GM12878 (cell line): ENCODE measurements at regions not wholly inside any gene's neighbourhood (a gene's known extent, or its start where the extent isn't known, plus 50 kb on each side); places are given as distances from the start of the nearest gene placed in this dataset.

Source experiments
- ATAC-seq: fragments of 200-7000 bp; cut with Tn5 transposase; 3 replicates; pipeline ENCODE4 v1.9.1; 2020; ENCODE audit warnings: mild to moderate bottlenecking, moderate library complexity
- BruUV-seq: library from RNA; stranded (reverse); fragments of 400-500 nt; replicated peaks from 2 replicates; lab custom pipeline; 2021; lab: Mats Ljungman, UMichigan
- CTCF ChIA-PET: fragments of 300-600 bp; sonication (Branson Sonifier 250); formaldehyde crosslinking; extraction: SDS; loops from one replicate; lab custom pipeline; 2021; ENCODE audit warnings: inconsistent platforms; lab: Yijun Ruan, JAX
- POLR2A ChIA-PET: fragments of 350-600 bp; formaldehyde crosslinking; extraction: SDS; loops from one replicate; lab custom pipeline; 2021; ENCODE audit warnings: inconsistent platforms; lab: Charles Lee
- RAD21 ChIA-PET: fragments of 300-600 bp; sonication (Branson Sonifier 250); formaldehyde crosslinking; loops from one replicate; lab custom pipeline; 2023; ENCODE audit warnings: antibody characterized with exemption; ENCODE audit not compliant: unreplicated experiment; lab: Charles Lee
- SMC1A ChIA-PET: fragments of 300-600 bp; sonication (Branson Sonifier 250); formaldehyde crosslinking; loops from one replicate; lab custom pipeline; 2023; ENCODE audit not compliant: unreplicated experiment, uncharacterized antibody; lab: Charles Lee
- DNase-seq: peaks from one replicate; pipeline ENCODE4 v3.0.0-alpha.2; 2011; ENCODE audit warnings: low read depth, low spot score
- FAIRE-seq: peaks from 3 replicates; lab custom pipeline; 2011; peaks lifted over from hg19 to GRCh38; lab: Jason Lieb, UNC
- H2AFZ ChIP-seq: 2 replicates; pipeline ENCODE4 v1.6.0; 2011; ENCODE audit warnings: low read depth, low read length, control low read depth; ENCODE audit not compliant: control insufficient read depth
- H3K27ac ChIP-seq: 2 replicates; pipeline ENCODE4 v1.5.1; 2011; ENCODE audit warnings: control low read depth; ENCODE audit not compliant: control insufficient read depth, insufficient read depth
- H3K27me3 ChIP-seq, 2 experiments: replicated peaks in 1 of 2; 2 replicates each; pipeline versions ENCODE4 v1.6.0 to v1.6.1; 2011; ENCODE audit warnings: low read length in 1 of 2; ENCODE audit not compliant: control insufficient read depth in 2 of 2, insufficient read depth in 2 of 2
- H3K36me3 ChIP-seq, 2 experiments: 2 replicates each; pipeline ENCODE4 v1.5.1; 2011; ENCODE audit warnings: low read length in 1 of 2; ENCODE audit not compliant: control insufficient read depth in 2 of 2, insufficient read depth in 2 of 2
- H3K4me1 ChIP-seq: 2 replicates; pipeline ENCODE4 v1.6.1; 2011; ENCODE audit warnings: mild to moderate bottlenecking, low read length, moderate library complexity, mixed read lengths; ENCODE audit not compliant: control insufficient read depth, insufficient read depth
- H3K4me2 ChIP-seq: 2 replicates; pipeline ENCODE4 v1.6.0; 2011; ENCODE audit warnings: control low read depth; ENCODE audit not compliant: control insufficient read depth, insufficient read depth
- H3K4me3 ChIP-seq: fragments of 200-600 bp; sonication (generic); 2 replicates; pipeline ENCODE4 v1.5.1; 2016
- H3K79me2 ChIP-seq: 2 replicates; pipeline ENCODE4 v1.6.0; 2011; ENCODE audit warnings: low read length; ENCODE audit not compliant: control insufficient read depth, insufficient read depth
- H3K9ac ChIP-seq: 2 replicates; pipeline ENCODE4 v1.8.0; 2011; ENCODE audit warnings: low read length, control low read depth, mixed read lengths; ENCODE audit not compliant: control insufficient read depth, insufficient read depth
- H3K9me3 ChIP-seq: replicated peaks from 3 replicates; pipeline ENCODE4 v1.5.1; 2011; ENCODE audit warnings: mild to moderate bottlenecking, low read length; ENCODE audit not compliant: control insufficient read depth, insufficient read depth
- H4K20me1 ChIP-seq: 2 replicates; pipeline ENCODE4 v1.6.0; 2011; ENCODE audit not compliant: control insufficient read depth, insufficient read depth
- CHD2 ChIP-seq: IDR thresholded peaks from 2 replicates; pipeline ENCODE4 v1.6.1; 2011; ENCODE audit warnings: low read depth, low read length, improper control_type of control experiment, borderline replicate concordance
- CREB1 ChIP-seq: IDR thresholded peaks from 2 replicates; pipeline ENCODE4 v1.6.1; 2012; ENCODE audit warnings: low read depth, mild to moderate bottlenecking, inconsistent platforms
- FOXK2 ChIP-seq: fragments of 450-650 bp; IDR thresholded peaks from 2 replicates; pipeline ENCODE4 v1.6.1; 2017; ENCODE audit warnings: mild to moderate bottlenecking, moderate library complexity
- HDAC2 ChIP-seq: fragments of 200-600 bp; sonication (generic); IDR thresholded peaks from 2 replicates; pipeline ENCODE4 v1.6.1; 2017
- KDM1A ChIP-seq: fragments of 200-600 bp; sonication (generic); IDR thresholded peaks from 2 replicates; pipeline ENCODE4 v1.6.1; 2016; ENCODE audit warnings: borderline replicate concordance
- KLF5 ChIP-seq: fragments of 450-650 bp; IDR thresholded peaks from 2 replicates; pipeline ENCODE4 v1.6.1; 2014; ENCODE audit warnings: mild to moderate bottlenecking; ENCODE audit not compliant: partially characterized antibody
- MTA2 ChIP-seq: fragments of 450-650 bp; IDR thresholded peaks from 2 replicates; pipeline ENCODE4 v1.6.1; 2016; ENCODE audit warnings: low read depth, mild to moderate bottlenecking, moderate library complexity
- NR2C2 ChIP-seq: IDR thresholded peaks from 2 replicates; pipeline ENCODE4 v1.6.1; 2011; ENCODE audit warnings: borderline replicate concordance, low read depth; ENCODE audit not compliant: control insufficient read depth, insufficient read length
- RCOR1 ChIP-seq: conservative IDR thresholded peaks from 2 replicates; pipeline ENCODE4 v1.6.1; 2012; ENCODE audit warnings: low read depth, low read length, improper control_type of control experiment
- SREBF1 ChIP-seq: IDR thresholded peaks from 2 replicates; pipeline ENCODE4 v1.6.1; 2012; ENCODE audit warnings: mild to moderate bottlenecking, low read length
- SUZ12 ChIP-seq: fragments of 200-600 bp; sonication (generic); IDR thresholded peaks from one replicate; pipeline ENCODE4 v1.6.1; 2018; ENCODE audit warnings: antibody characterized with exemption, mild to moderate bottlenecking; ENCODE audit not compliant: unreplicated experiment
- TBL1XR1 ChIP-seq: IDR thresholded peaks from 2 replicates; pipeline ENCODE4 v1.6.1; 2012; ENCODE audit warnings: low read depth, low read length, improper control_type of control experiment
- YY1 ChIP-seq: IDR thresholded peaks from 2 replicates; pipeline ENCODE4 v1.6.1; 2011; ENCODE audit warnings: low read depth, mild to moderate bottlenecking, low read length
- ZNF274 ChIP-seq: IDR thresholded peaks from one replicate; pipeline ENCODE4 v1.8.0; 2011; ENCODE audit not compliant: insufficient read length, insufficient read depth
- WGBS: methylation state at CpG from one replicate; pipeline ENCODE4 v1.1.6; 2016; ENCODE audit warnings: low lambda C conversion rate; ENCODE audit not compliant: insufficient replicate concordance, insufficient coverage; ENCODE audit errors: missing lambda C conversion rate; 5-methylcytosine and 5-hydroxymethylcytosine counted together
- in situ Hi-C: fragments of 300-500 bp; cut with MboI; formaldehyde crosslinking; loops from 9 replicates; pipeline ENCODE4 v1.14.3; 2018; ENCODE audit warnings: mixed read lengths
- intact Hi-C: fragments of 100-400 bp; cut with micrococcal nuclease; formaldehyde crosslinking; loops from one replicate; pipeline ENCODE4 v1.14.2; 2022; ENCODE audit not compliant: unreplicated experiment
- TF ChIP-seq, protein P1 (sequence below): fragments of 450-650 bp; IDR thresholded peaks from 2 replicates; pipeline ENCODE4 v1.6.1; 2018; ENCODE audit warnings: mild to moderate bottlenecking, low read depth, moderate library complexity; ENCODE audit not compliant: partially characterized antibody
- TF ChIP-seq, protein P2 (sequence below): IDR thresholded peaks from 2 replicates; pipeline ENCODE4 v1.6.1; 2011; ENCODE audit warnings: borderline replicate concordance, low read depth, mild to moderate bottlenecking, moderate library complexity, low read length; ENCODE audit not compliant: insufficient read depth, poor library complexity, severe bottlenecking

GRCh38 chr2:5908071-5908470, 215.9 kb downstream of the SOX11 start:
- no TSS peak for BruUV-seq
- DNase-seq (no peak), FAIRE-seq (no peak), ATAC-seq (no peak)
- POLR2A ChIA-PET: no interaction called here
- in situ Hi-C loops: no loop called here
- SMC1A ChIA-PET: no interaction called here
- TF ChIP-seq SUZ12: no peak
- TF ChIP-seq, protein P1, sequence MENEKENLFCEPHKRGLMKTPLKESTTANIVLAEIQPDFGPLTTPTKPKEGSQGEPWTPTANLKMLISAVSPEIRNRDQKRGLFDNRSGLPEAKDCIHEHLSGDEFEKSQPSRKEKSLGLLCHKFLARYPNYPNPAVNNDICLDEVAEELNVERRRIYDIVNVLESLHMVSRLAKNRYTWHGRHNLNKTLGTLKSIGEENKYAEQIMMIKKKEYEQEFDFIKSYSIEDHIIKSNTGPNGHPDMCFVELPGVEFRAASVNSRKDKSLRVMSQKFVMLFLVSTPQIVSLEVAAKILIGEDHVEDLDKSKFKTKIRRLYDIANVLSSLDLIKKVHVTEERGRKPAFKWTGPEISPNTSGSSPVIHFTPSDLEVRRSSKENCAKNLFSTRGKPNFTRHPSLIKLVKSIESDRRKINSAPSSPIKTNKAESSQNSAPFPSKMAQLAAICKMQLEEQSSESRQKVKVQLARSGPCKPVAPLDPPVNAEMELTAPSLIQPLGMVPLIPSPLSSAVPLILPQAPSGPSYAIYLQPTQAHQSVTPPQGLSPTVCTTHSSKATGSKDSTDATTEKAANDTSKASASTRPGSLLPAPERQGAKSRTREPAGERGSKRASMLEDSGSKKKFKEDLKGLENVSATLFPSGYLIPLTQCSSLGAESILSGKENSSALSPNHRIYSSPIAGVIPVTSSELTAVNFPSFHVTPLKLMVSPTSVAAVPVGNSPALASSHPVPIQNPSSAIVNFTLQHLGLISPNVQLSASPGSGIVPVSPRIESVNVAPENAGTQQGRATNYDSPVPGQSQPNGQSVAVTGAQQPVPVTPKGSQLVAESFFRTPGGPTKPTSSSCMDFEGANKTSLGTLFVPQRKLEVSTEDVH: no peak
- TF ChIP-seq CREB1: no peak
- no peak for TF ChIP-seq KLF5
- TF ChIP-seq MTA2: no peak
- no peak for TF ChIP-seq KDM1A
- TF ChIP-seq NR2C2: no peak
- no peak for TF ChIP-seq YY1
- TF ChIP-seq CHD2: no peak
- TF ChIP-seq TBL1XR1: no peak
- TF ChIP-seq HDAC2: no peak
- TF ChIP-seq ZNF274: no peak
- TF ChIP-seq RCOR1: no peak
- TF ChIP-seq SREBF1: no peak
- TF ChIP-seq FOXK2: no peak
- TF ChIP-seq, protein P2, sequence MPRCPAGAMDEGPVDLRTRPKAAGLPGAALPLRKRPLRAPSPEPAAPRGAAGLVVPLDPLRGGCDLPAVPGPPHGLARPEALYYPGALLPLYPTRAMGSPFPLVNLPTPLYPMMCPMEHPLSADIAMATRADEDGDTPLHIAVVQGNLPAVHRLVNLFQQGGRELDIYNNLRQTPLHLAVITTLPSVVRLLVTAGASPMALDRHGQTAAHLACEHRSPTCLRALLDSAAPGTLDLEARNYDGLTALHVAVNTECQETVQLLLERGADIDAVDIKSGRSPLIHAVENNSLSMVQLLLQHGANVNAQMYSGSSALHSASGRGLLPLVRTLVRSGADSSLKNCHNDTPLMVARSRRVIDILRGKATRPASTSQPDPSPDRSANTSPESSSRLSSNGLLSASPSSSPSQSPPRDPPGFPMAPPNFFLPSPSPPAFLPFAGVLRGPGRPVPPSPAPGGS: no peak
- Histone ChIP-seq H3K79me2 (no peaks in the 10 kb centered on the region), H3K9me3 (no peaks in the 10 kb centered on the region), H4K20me1 (no peaks in the 10 kb centered on the region), H3K27ac (no peak overlapping the region), H3K27me3 (no peaks in the 10 kb centered on the region), H3K4me2 (no peak overlapping the region), H3K36me3 (no peaks in the 10 kb centered on the region), H2AFZ (no peak overlapping the region), H3K4me3 (no peak overlapping the region), H3K4me1 (no peaks in the 10 kb centered on the region), H3K9ac (no peak overlapping the region)
- WGBS: 38% methylated on average over 2 of the region's 2 CpGs
- RAD21 ChIA-PET: no interaction called here
- intact Hi-C loops: no loop called here
- CTCF ChIA-PET: interaction anchor here (0.6 to 1.6 kb wide), 2 partner anchors 11 to 13 kb away, joined by 3 read pairs; no protein-coding TSS in a partner anchor
